ENCODE measurements at regions not wholly inside any gene's neighbourhood (a gene's known extent, or its start where the extent isn't known, plus 50 kb on each side); places are given as distances from the start of the nearest gene placed in this dataset.
"Not testable (repeated sequence)": the region's sequence is repeated elsewhere in the genome, so short reads cannot be mapped to it uniquely, and the experiment has no call there.

- no peak for DNase-seq (ENCODE audit: low read depth)
- no peak for TF ChIP-seq CTCF (conservative IDR thresholded peaks at IDR 0.05; ENCODE audit: low read depth, low read length)
- H3K4me3 ChIP-seq (ENCODE audit: low read depth, low read length), result no peak overlapping the region
Observed at GRCh38 chr2:35163948-35164347, 1191.6 kb upstream of the CRIM1 start.

GRCh38 chr2:35160871-35161270 is 1194.7 kb upstream of the CRIM1 start:
- TF ChIP-seq CTCF (conservative IDR thresholded peaks at IDR 0.05; ENCODE audit: low read depth, low read length), result no peak
- DNase-seq (ENCODE audit: low read depth), result no peak
- no peak overlapping the region for H3K4me3 ChIP-seq (ENCODE audit: low read depth, low read length)

GRCh38 chr2:35125871-35126270 is 1229.7 kb upstream of the CRIM1 start:
- no peak overlapping the region for H3K4me3 ChIP-seq (ENCODE audit: low read depth, low read length)
- TF ChIP-seq CTCF (conservative IDR thresholded peaks at IDR 0.05; ENCODE audit: low read depth, low read length), result no peak
- DNase-seq (ENCODE audit: low read depth), result no peak

GRCh38 chr2:35125278-35125677 is 1230.3 kb upstream of the CRIM1 start:
- no peak overlapping the region for H3K4me3 ChIP-seq (ENCODE audit: low read depth, low read length)
- no peak for DNase-seq (ENCODE audit: low read depth)
- no peak for TF ChIP-seq CTCF (conservative IDR thresholded peaks at IDR 0.05; ENCODE audit: low read depth, low read length)

GRCh38 chr2:35116151-35116550 is 1239.4 kb upstream of the CRIM1 start:
- no peak overlapping the region for H3K4me3 ChIP-seq (ENCODE audit: low read depth, low read length)
- DNase-seq (ENCODE audit: low read depth), result no peak
- no peak for TF ChIP-seq CTCF (conservative IDR thresholded peaks at IDR 0.05; ENCODE audit: low read depth, low read length)

- H3K4me3 ChIP-seq (ENCODE audit: low read depth, low read length), result no peak overlapping the region
- TF ChIP-seq CTCF (conservative IDR thresholded peaks at IDR 0.05; ENCODE audit: low read depth, low read length), result no peak
- DNase-seq (ENCODE audit: low read depth), result no peak
Observed at GRCh38 chr2:35114765-35115164, 1240.8 kb upstream of the CRIM1 start.

GRCh38 chr2:35112367-35112766 is 1243.2 kb upstream of the CRIM1 start:
- H3K4me3 ChIP-seq (ENCODE audit: low read depth, low read length), result not testable (repeated sequence)

GRCh38 chr2:35104309-35104708 is 1251.3 kb upstream of the CRIM1 start:
- DNase-seq (ENCODE audit: low read depth), result no peak
- no peak overlapping the region for H3K4me3 ChIP-seq (ENCODE audit: low read depth, low read length)
- TF ChIP-seq CTCF (conservative IDR thresholded peaks at IDR 0.05; ENCODE audit: low read depth, low read length), result no peak

More at GRCh38 chr2:35112367-35112766, 1243.2 kb upstream of the CRIM1 start:
- not testable (repeated sequence) for DNase-seq (ENCODE audit: low read depth)
